OCI-LY3 (cell line): ENCODE measurements at regions not wholly inside any gene's neighbourhood (a gene's known extent, or its start where the extent isn't known, plus 50 kb on each side); places are given as distances from the start of the nearest gene placed in this dataset.

ENCODE experiments used
- EZH2phosphoT487 ChIP-seq: fragments of 200-600 bp; shearing (Covaris generic); IDR thresholded peaks from 2 replicates; pipeline ENCODE4 v1.6.1; 2018; ENCODE audit warnings: antibody characterized with exemption, mixed run types, low read depth
- TF ChIP-seq, protein P1 (sequence below): fragments of 200-600, 300-600 bp; sonication (generic); IDR thresholded peaks from 2 replicates; pipeline ENCODE4 v1.5.1; 2014; ENCODE audit warnings: antibody characterized with exemption, low read length, low read depth

- no peak for TF ChIP-seq EZH2phosphoT487
- TF ChIP-seq, protein P1, sequence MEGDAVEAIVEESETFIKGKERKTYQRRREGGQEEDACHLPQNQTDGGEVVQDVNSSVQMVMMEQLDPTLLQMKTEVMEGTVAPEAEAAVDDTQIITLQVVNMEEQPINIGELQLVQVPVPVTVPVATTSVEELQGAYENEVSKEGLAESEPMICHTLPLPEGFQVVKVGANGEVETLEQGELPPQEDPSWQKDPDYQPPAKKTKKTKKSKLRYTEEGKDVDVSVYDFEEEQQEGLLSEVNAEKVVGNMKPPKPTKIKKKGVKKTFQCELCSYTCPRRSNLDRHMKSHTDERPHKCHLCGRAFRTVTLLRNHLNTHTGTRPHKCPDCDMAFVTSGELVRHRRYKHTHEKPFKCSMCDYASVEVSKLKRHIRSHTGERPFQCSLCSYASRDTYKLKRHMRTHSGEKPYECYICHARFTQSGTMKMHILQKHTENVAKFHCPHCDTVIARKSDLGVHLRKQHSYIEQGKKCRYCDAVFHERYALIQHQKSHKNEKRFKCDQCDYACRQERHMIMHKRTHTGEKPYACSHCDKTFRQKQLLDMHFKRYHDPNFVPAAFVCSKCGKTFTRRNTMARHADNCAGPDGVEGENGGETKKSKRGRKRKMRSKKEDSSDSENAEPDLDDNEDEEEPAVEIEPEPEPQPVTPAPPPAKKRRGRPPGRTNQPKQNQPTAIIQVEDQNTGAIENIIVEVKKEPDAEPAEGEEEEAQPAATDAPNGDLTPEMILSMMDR: no peak
Observed at GRCh38 chr6:168374051-168374502, 54.5 kb upstream of the DACT2 start.
